ENCODE measurements at regions not wholly inside any gene's neighbourhood (a gene's known extent, or its start where the extent isn't known, plus 50 kb on each side); places are given as distances from the start of the nearest gene placed in this dataset.

- no peak for FAIRE-seq
- Histone ChIP-seq H4K20me1 (replicated peaks; ENCODE audit: control insufficient read depth, extremely low read depth, insufficient read depth, low read length) (no peaks in the 10 kb centered on the region), H2AFZ (ENCODE audit: low read depth, low read length) (no peak overlapping the region), H3K4me1 (ENCODE audit: control insufficient read depth, extremely low read depth, insufficient read depth, low read length) (no peaks in the 10 kb centered on the region), H3K4me2 (ENCODE audit: insufficient read depth, low read length) (no peak overlapping the region), H3K27me3 (ENCODE audit: control insufficient read depth in 2 of 2, insufficient read depth in 2 of 2, low read length in 2 of 2) (peaks cover 0 to 2% of the 10 kb centered on the region in 2 experiments), H3K79me2 (ENCODE audit: control insufficient read depth, insufficient read depth, low read length) (no peaks in the 10 kb centered on the region), H3K9ac (replicated peaks; ENCODE audit: extremely low read depth, insufficient read depth, low read length) (no peak overlapping the region), H3K9me1 (replicated peaks; ENCODE audit: control insufficient read depth, extremely low read depth, insufficient read depth, low read length) (no peaks in the 10 kb centered on the region), H3K27ac (ENCODE audit: insufficient read depth, low read depth, low read length) (no peak overlapping the region), H3K36me3 (ENCODE audit: control insufficient read depth in 2 of 2, extremely low read depth in 1 of 2, insufficient read depth in 2 of 2, low read length in 2 of 2) (no peaks in the 10 kb centered on the region), H3K4me3 (replicated peaks in 1 of 3; ENCODE audit: insufficient read depth in 1 of 3, low read depth in 1 of 3, low read length in 3 of 3) (no peak overlapping the region), H3K9me3 (replicated peaks; ENCODE audit: control insufficient read depth, insufficient read depth, low read length) (no peaks in the 10 kb centered on the region)
- CTCF ChIA-PET: no interaction called here
- no peak for DNase-seq (ENCODE audit: low read depth, low spot score)
- TF ChIP-seq POLR2A (IDR thresholded peaks at IDR 0.05; ENCODE audit: low read depth, low read length) (no peak), CTCF (IDR thresholded peaks at IDR 0.05; ENCODE audit: extremely low read depth in 1 of 2, insufficient read depth in 1 of 2, low read depth in 1 of 2, low read length in 2 of 2) (no peak), FOS (IDR thresholded peaks at IDR 0.05; ENCODE audit: borderline replicate concordance, insufficient read depth, low read length) (no peak), MYC (IDR thresholded peaks at IDR 0.05; ENCODE audit: low read depth, low read length) (no peak), JUN (IDR thresholded peaks at IDR 0.05; ENCODE audit: borderline replicate concordance, insufficient read depth, insufficient read length, low read depth) (no peak), GATA2 (IDR thresholded peaks at IDR 0.05; ENCODE audit: insufficient read depth, insufficient read length, low read depth, low read length) (no peak), MAX (IDR thresholded peaks at IDR 0.05; ENCODE audit: insufficient read depth, insufficient read length) (no peak), POLR2AphosphoS5 (IDR thresholded peaks at IDR 0.05; ENCODE audit: insufficient read depth, low read depth, low read length) (no peak), EZH2 (IDR thresholded peaks at IDR 0.05; ENCODE audit: borderline replicate concordance, low read depth, low read length, severe bottlenecking) (no peak)
- no TSS peak for BruUV-seq (replicated peaks)
- dilution Hi-C loops (cut with MboI; ENCODE audit: extremely low pct_ligation_motif_present, low sequenced_read_pairs) (no loop called here), intact Hi-C loops (cut with micrococcal nuclease) (no loop called here)
- POLR2A ChIA-PET: no interaction called here
These were observed 361.6 kb downstream of the NPR3 start for GRCh38 chr5:33072726-33073125.

Measured in endothelial cell of umbilical vein (primary cell).